Activated CD8-positive, alpha-beta T cell treated with anti-CD3 and anti-CD28 coated beads for 36 hours (primary cell): ENCODE measurements at regions not wholly inside any gene's neighbourhood (a gene's known extent, or its start where the extent isn't known, plus 50 kb on each side); places are given as distances from the start of the nearest gene placed in this dataset.
"Not testable (repeated sequence)": the region's sequence is repeated elsewhere in the genome, so short reads cannot be mapped to it uniquely, and the experiment has no call there.

Experiments
- ATAC-seq: fragments of 200-7000 bp; cut with Tn5 transposase; one replicate; pipeline ENCODE4 v1.10.0; 2021; ENCODE audit warnings: mild to moderate bottlenecking, moderate library complexity
- CTCF ChIA-PET: fragments of 350-600 bp; sonication (Branson Sonifier 250); formaldehyde crosslinking; loops from one replicate; lab custom pipeline; 2021; ENCODE audit warnings: antibody characterized with exemption; lab: Charles Lee
- POLR2A ChIA-PET: fragments of 350-600 bp; sonication (Branson Sonifier 250); formaldehyde crosslinking; loops from one replicate; lab custom pipeline; 2021; ENCODE audit warnings: antibody characterized with exemption; lab: Charles Lee
- DNase-seq: peaks from one replicate; pipeline ENCODE4 v3.0.0-alpha.2; 2020
- H3K27ac Mint-ChIP-seq: one replicate; pipeline ENCODE4 v1.8.0; 2021; ENCODE audit warnings: mild to moderate bottlenecking, mixed read lengths
- H3K27me3 Mint-ChIP-seq: one replicate; pipeline ENCODE4 v1.8.0; 2021; ENCODE audit warnings: mixed read lengths
- H3K36me3 Mint-ChIP-seq: one replicate; pipeline ENCODE4 v1.8.0; 2021; ENCODE audit warnings: low read depth, mixed read lengths
- H3K4me1 Mint-ChIP-seq: one replicate; pipeline ENCODE4 v1.8.0; 2021; ENCODE audit warnings: low read depth, mixed read lengths
- H3K4me3 Mint-ChIP-seq: one replicate; pipeline ENCODE4 v1.8.0; 2021; ENCODE audit warnings: mild to moderate bottlenecking, moderate library complexity, mixed read lengths
- H3K9me3 Mint-ChIP-seq: one replicate; pipeline ENCODE4 v1.8.0; 2021; ENCODE audit warnings: mixed read lengths
- CTCF ChIP-seq: fragments of 200-600 bp; IDR thresholded peaks from one replicate; pipeline ENCODE4 v1.8.0; 2022; ENCODE audit warnings: antibody characterized with exemption, mild to moderate bottlenecking
- intact Hi-C: fragments of 100-400 bp; cut with micrococcal nuclease; formaldehyde crosslinking; loops from one replicate; pipeline ENCODE4 v1.10.0; 2022

GRCh38 chr1:189726806-189727205 is 750.9 kb downstream of the BRINP3 start:
- TF ChIP-seq CTCF, result no peak
- Mint-ChIP-seq H3K4me1 (no peaks in the 10 kb centered on the region), H3K27me3 (no peaks in the 10 kb centered on the region), H3K9me3 (peaks cover 19% of the 10 kb centered on the region), H3K36me3 (no peaks in the 10 kb centered on the region), H3K4me3 (no peak overlapping the region), H3K27ac (no peak overlapping the region)
- ATAC-seq (no peak), DNase-seq (no peak)
- CTCF ChIA-PET, result no interaction called here
- intact Hi-C loops, result no loop called here
- POLR2A ChIA-PET, result no interaction called here

DNA sequence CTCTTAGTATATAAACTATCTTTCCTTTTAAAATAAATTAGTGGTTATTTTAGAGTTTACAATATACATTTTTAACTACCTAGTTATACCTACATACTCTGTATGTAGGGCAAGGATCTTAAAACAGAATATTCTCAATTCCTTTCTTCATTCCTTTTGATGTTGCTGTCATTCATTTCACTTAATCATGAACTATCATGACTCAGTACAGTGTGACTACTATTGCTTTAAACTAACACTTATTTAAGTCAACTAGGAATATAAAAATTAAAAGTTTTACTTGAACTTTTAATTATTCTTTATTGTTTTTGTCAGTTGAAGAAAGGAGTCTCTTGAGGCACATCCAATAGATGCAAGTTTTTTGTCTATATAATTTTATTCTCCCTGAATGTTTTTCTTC is 726.4 kb downstream of the BRINP3 start:
- ChIA-PET CTCF (no interaction called here), POLR2A (no interaction called here)
- Mint-ChIP-seq H3K9me3 (peaks cover 11% of the 10 kb centered on the region), H3K27ac (no peak overlapping the region), H3K36me3 (no peaks in the 10 kb centered on the region), H3K4me1 (no peaks in the 10 kb centered on the region), H3K27me3 (no peaks in the 10 kb centered on the region), H3K4me3 (no peak overlapping the region)
- TF ChIP-seq CTCF, result no peak
- intact Hi-C loops, result no loop called here
- DNase-seq (no peak), ATAC-seq (no peak)

- Mint-ChIP-seq H3K27me3 (no peaks in the 10 kb centered on the region), H3K9me3 (peaks cover 11% of the 10 kb centered on the region), H3K36me3 (no peaks in the 10 kb centered on the region), H3K4me1 (no peaks in the 10 kb centered on the region), H3K4me3 (no peak overlapping the region), H3K27ac (no peak overlapping the region)
- intact Hi-C loops, result no loop called here
- DNase-seq (no peak), ATAC-seq (no peak)
- ChIA-PET CTCF (no interaction called here), POLR2A (no interaction called here)
- TF ChIP-seq CTCF, result no peak
These were observed 725.1 kb downstream of the BRINP3 start for GRCh38 chr1:189752461-189752995.

- POLR2A ChIA-PET, ATAC-seq, intact Hi-C loops, CTCF ChIA-PET, H3K36me3 Mint-ChIP-seq, DNase-seq, H3K4me1 Mint-ChIP-seq, H3K27ac Mint-ChIP-seq, H3K27me3 Mint-ChIP-seq, H3K4me3 Mint-ChIP-seq: not testable (repeated sequence)
- peaks cover 11% of the 10 kb centered on the region for H3K9me3 Mint-ChIP-seq
These were observed 722.6 kb downstream of the BRINP3 start for GRCh38 chr1:189755100-189755499.

- Mint-ChIP-seq H3K4me3 (no peak overlapping the region), H3K4me1 (no peaks in the 10 kb centered on the region), H3K36me3 (no peaks in the 10 kb centered on the region), H3K9me3 (peaks cover 6% of the 10 kb centered on the region), H3K27ac (no peak overlapping the region), H3K27me3 (no peaks in the 10 kb centered on the region)
- TF ChIP-seq CTCF, result no peak
- ChIA-PET POLR2A (no interaction called here), CTCF (no interaction called here)
- no peak for DNase-seq
- intact Hi-C loops, result no loop called here
- ATAC-seq, result no peak
These were observed 713.0 kb downstream of the BRINP3 start for GRCh38 chr1:189764391-189765320.
